ENCODE measurements at regions not wholly inside any gene's neighbourhood (a gene's known extent, or its start where the extent isn't known, plus 50 kb on each side); places are given as distances from the start of the nearest gene placed in this dataset.
"Not testable (repeated sequence)": the region's sequence is repeated elsewhere in the genome, so short reads cannot be mapped to it uniquely, and the experiment has no call there.

DNA sequence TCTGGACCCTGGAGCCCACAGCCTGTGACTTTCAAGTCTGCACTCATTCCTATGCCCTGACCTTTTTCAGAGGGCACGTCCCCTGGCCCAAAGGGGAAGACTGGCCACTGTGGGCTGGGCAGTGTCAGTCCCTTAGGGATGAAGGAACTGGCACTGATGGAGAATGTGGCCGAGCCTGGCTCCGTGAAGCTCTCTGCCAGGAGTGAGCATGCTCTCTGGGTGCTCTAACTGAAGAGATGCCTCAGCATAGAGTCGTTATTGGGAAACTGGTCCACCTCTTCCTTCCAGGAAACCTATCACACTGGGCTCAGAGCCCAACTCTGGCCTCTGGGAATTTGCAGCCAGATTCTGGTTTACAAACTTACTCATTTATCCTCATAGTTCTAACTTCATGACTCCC, 87.3 kb upstream of the OSBPL11 start:
- TF ChIP-seq CTCF (conservative IDR thresholded peaks at IDR 0.05); EZH2 (IDR thresholded peaks at IDR 0.05; ENCODE audit: low read depth): not testable (repeated sequence)

All from PC-9 (cell line).